ENCODE measurements at regions not wholly inside any gene's neighbourhood (a gene's known extent, or its start where the extent isn't known, plus 50 kb on each side); places are given as distances from the start of the nearest gene placed in this dataset.

GRCh38 chr6:166830891-166831363 is 125.4 kb downstream of the RNASET2 start:
- Histone ChIP-seq H3K4me3 (no peak overlapping the region), H3K4me2 (no peak overlapping the region), H2AFZ (replicated peaks) (no peak overlapping the region), H3K36me3 (no peaks in the 10 kb centered on the region), H3K4me1 (no peaks in the 10 kb centered on the region), H3K79me2 (ENCODE audit: low read depth) (no peaks in the 10 kb centered on the region), H3K9me3 (ENCODE audit: low read depth) (no peaks in the 10 kb centered on the region), H4K20me1 (ENCODE audit: low read depth) (no peaks in the 10 kb centered on the region), H3K27me3 (no peaks in the 10 kb centered on the region), H3K9ac (no peak overlapping the region), H3K27ac (no peak overlapping the region), H3F3A (ENCODE audit: low read depth) (no peaks in the 10 kb centered on the region)
- no peak overlapping the region for H3K27ac Mint-ChIP-seq
- TF ChIP-seq EZH2phosphoT487 (IDR thresholded peaks at IDR 0.05) (no peak), CTCF (IDR thresholded peaks at IDR 0.05) (no peak), EZH2 (IDR thresholded peaks at IDR 0.05) (no peak)
- peaks cover 4% of the 10 kb centered on the region for H3K27me3 Mint-ChIP-seq (ENCODE audit: insufficient read depth, low read depth)
- no peaks in the 10 kb centered on the region for H3K9me3 Mint-ChIP-seq
- H3K4me1 Mint-ChIP-seq: no peaks in the 10 kb centered on the region
- no peak for DNase-seq (ENCODE audit: low spot score)
- H3K4me3 Mint-ChIP-seq: no peak overlapping the region
- H3K36me3 Mint-ChIP-seq: no peaks in the 10 kb centered on the region

- no peak for DNase-seq (ENCODE audit: low spot score)
- peaks cover 4% of the 10 kb centered on the region for H3K27me3 Mint-ChIP-seq (ENCODE audit: insufficient read depth, low read depth)
- Histone ChIP-seq H3K9me3 (ENCODE audit: low read depth) (no peaks in the 10 kb centered on the region), H3K27ac (no peak overlapping the region), H3K4me1 (no peaks in the 10 kb centered on the region), H3K27me3 (no peaks in the 10 kb centered on the region), H3K9ac (no peak overlapping the region), H3K4me2 (no peak overlapping the region), H2AFZ (replicated peaks) (no peak overlapping the region), H3K79me2 (ENCODE audit: low read depth) (no peaks in the 10 kb centered on the region), H4K20me1 (ENCODE audit: low read depth) (no peaks in the 10 kb centered on the region), H3K4me3 (no peak overlapping the region), H3F3A (ENCODE audit: low read depth) (no peaks in the 10 kb centered on the region), H3K36me3 (no peaks in the 10 kb centered on the region)
- no peak overlapping the region for H3K4me3 Mint-ChIP-seq
- TF ChIP-seq CTCF (IDR thresholded peaks at IDR 0.05) (no peak), EZH2phosphoT487 (IDR thresholded peaks at IDR 0.05) (no peak), EZH2 (IDR thresholded peaks at IDR 0.05) (no peak)
- no peaks in the 10 kb centered on the region for H3K4me1 Mint-ChIP-seq
- no peaks in the 10 kb centered on the region for H3K36me3 Mint-ChIP-seq
- no peaks in the 10 kb centered on the region for H3K9me3 Mint-ChIP-seq
- no peak overlapping the region for H3K27ac Mint-ChIP-seq
Observed at GRCh38 chr6:166830185-166830890, 126.0 kb downstream of the RNASET2 start.

DNA sequence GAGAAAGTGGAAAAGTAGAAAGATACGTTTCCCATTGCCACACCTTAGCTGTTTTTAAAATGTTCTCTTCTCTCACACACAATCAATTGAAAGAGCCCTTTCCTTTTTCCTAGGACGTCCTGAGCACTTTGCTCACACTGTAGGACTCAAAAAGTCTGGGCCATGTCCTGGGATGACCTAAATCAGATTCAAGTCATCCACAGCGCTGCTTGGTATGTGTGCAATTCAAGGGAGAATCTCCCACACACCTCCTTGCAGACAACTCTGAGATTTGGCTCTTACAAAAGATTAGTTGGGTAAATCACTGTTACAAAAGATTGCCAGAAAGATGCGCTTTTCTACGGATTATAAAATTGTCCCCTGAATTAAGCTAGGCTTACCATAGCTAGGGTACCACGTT is 130.1 kb downstream of the RNASET2 start:
- no peaks in the 10 kb centered on the region for H3K9me3 Mint-ChIP-seq

More for the DNA sequence above, 130.1 kb downstream of the RNASET2 start:
- Histone ChIP-seq H3K79me2 (ENCODE audit: low read depth) (no peaks in the 10 kb centered on the region), H3K36me3 (no peaks in the 10 kb centered on the region), H3K9ac (no peak overlapping the region), H3K27ac (no peak overlapping the region), H3K27me3 (no peaks in the 10 kb centered on the region), H3K4me2 (no peak overlapping the region), H3K4me1 (no peaks in the 10 kb centered on the region), H3K4me3 (no peak overlapping the region), H3K9me3 (ENCODE audit: low read depth) (no peaks in the 10 kb centered on the region), H2AFZ (replicated peaks) (no peak overlapping the region), H3F3A (ENCODE audit: low read depth) (no peaks in the 10 kb centered on the region), H4K20me1 (ENCODE audit: low read depth) (no peaks in the 10 kb centered on the region)
- Mint-ChIP-seq H3K4me3 (no peak overlapping the region), H3K27me3 (ENCODE audit: insufficient read depth, low read depth) (peaks cover 2% of the 10 kb centered on the region), H3K4me1 (peaks cover 8% of the 10 kb centered on the region), H3K27ac (no peak overlapping the region), H3K36me3 (no peaks in the 10 kb centered on the region)
- no peak for DNase-seq (ENCODE audit: low spot score)
- TF ChIP-seq EZH2 (IDR thresholded peaks at IDR 0.05) (no peak), EZH2phosphoT487 (IDR thresholded peaks at IDR 0.05) (no peak), CTCF (IDR thresholded peaks at IDR 0.05) (no peak)

All from neural progenitor cell (in vitro differentiated cells).